WERI-Rb-1 (cell line): ENCODE measurements at regions not wholly inside any gene's neighbourhood (a gene's known extent, or its start where the extent isn't known, plus 50 kb on each side); places are given as distances from the start of the nearest gene placed in this dataset.

Experiments
- DNase-seq: peaks from one replicate; pipeline ENCODE4 v3.0.0-alpha.2; 2020
- H3K27ac ChIP-seq: fragments of 250-450 bp; sonication (Bioruptor Pico); 2 replicates; pipeline ENCODE4 v1.5.1; 2020; ENCODE audit warnings: mild to moderate bottlenecking, moderate library complexity
- H3K27me3 ChIP-seq: fragments of 250-450 bp; sonication (Bioruptor Pico); 2 replicates; pipeline ENCODE4 v1.5.1; 2021; ENCODE audit warnings: mild to moderate bottlenecking, low read depth, moderate library complexity; ENCODE audit not compliant: insufficient read depth, severe bottlenecking
- H3K36me3 ChIP-seq: fragments of 250-450 bp; sonication (Bioruptor Pico); 2 replicates; pipeline ENCODE4 v1.5.1; 2020; ENCODE audit warnings: mild to moderate bottlenecking, moderate library complexity
- H3K4me3 ChIP-seq: 2 replicates; pipeline ENCODE4 v1.5.1; 2011; ENCODE audit warnings: low read depth, mild to moderate bottlenecking, control low read depth, low read length
- H3K9me3 ChIP-seq: fragments of 250-450 bp; sonication (Bioruptor Pico); 2 replicates; pipeline ENCODE4 v1.5.1; 2021; ENCODE audit warnings: mild to moderate bottlenecking, moderate library complexity; ENCODE audit not compliant: severe bottlenecking
- TF ChIP-seq, protein P1 (sequence below): IDR thresholded peaks from 2 replicates; pipeline ENCODE4 v1.5.1; 2011; ENCODE audit warnings: low read depth, mild to moderate bottlenecking, control low read depth, inconsistent platforms, low read length

DNA sequence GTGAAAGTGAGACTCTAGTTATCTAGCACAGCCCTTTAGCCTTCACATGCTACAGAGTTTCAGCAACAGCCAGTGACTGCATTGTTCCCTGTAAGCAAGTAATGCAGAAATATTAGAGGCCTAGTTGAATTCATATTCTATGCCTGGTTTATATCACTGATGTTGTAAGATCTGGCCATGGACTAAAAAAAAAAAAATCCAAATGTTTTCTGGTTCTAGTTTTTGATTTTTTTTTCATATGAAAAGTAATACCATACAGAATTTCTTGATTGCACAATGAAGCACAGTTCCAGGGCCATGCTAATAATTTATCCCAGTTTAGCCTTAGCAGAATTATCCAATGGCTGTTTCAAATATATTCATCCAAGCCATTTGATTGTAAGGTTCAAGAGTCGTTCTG lies 341.5 kb upstream of the DDHD1 start:
- H3K36me3 ChIP-seq: no peaks in the 10 kb centered on the region
- H3K4me3 ChIP-seq: no peak overlapping the region
- no peak for DNase-seq
- no peaks in the 10 kb centered on the region for H3K9me3 ChIP-seq
- H3K27me3 ChIP-seq: peaks cover 33% of the 10 kb centered on the region
- H3K27ac ChIP-seq: no peak overlapping the region
- TF ChIP-seq, protein P1, sequence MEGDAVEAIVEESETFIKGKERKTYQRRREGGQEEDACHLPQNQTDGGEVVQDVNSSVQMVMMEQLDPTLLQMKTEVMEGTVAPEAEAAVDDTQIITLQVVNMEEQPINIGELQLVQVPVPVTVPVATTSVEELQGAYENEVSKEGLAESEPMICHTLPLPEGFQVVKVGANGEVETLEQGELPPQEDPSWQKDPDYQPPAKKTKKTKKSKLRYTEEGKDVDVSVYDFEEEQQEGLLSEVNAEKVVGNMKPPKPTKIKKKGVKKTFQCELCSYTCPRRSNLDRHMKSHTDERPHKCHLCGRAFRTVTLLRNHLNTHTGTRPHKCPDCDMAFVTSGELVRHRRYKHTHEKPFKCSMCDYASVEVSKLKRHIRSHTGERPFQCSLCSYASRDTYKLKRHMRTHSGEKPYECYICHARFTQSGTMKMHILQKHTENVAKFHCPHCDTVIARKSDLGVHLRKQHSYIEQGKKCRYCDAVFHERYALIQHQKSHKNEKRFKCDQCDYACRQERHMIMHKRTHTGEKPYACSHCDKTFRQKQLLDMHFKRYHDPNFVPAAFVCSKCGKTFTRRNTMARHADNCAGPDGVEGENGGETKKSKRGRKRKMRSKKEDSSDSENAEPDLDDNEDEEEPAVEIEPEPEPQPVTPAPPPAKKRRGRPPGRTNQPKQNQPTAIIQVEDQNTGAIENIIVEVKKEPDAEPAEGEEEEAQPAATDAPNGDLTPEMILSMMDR: no peak

DNA sequence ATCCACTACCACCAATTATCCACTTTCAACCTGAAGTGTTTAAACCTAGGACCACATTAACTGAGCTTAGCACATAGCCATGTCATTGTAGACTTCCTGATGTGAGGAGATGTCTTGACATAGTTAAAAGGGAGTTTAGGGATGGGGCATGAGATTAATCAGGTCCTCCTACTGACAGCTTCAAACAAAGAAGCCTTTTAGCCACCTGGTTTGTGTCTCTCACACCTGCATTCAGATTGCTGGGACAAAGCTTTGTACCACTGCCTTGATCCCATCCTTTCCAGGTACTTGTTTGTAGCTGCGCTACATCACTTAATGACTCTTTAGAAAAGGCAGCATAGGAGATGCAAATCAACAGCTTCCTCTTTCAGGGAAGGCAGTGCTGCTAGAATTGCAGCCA lies 340.7 kb upstream of the DDHD1 start:
- DNase-seq: no peak
- Histone ChIP-seq H3K27ac (no peak overlapping the region), H3K4me3 (no peak overlapping the region), H3K27me3 (peaks cover 33% of the 10 kb centered on the region), H3K36me3 (no peaks in the 10 kb centered on the region), H3K9me3 (no peaks in the 10 kb centered on the region)
- TF ChIP-seq, protein P1: no peak

DNA sequence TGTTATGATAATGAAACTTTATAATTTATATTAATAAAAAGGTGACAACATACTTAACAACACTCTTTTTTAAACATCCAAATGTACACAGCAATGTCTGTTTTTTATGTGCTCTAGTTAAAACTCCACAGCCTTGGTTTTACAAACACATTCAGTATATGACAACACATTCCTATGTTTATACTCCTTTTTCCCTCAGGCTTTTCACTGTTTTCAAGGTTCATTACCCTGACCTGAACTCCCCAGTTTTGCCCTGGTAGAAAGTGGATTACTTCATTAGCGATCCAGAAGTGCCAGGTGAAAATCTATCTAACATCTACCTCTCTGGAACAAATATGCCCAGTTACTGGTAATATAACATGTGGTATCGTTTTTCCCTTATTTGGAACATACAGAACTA lies 340.2 kb upstream of the DDHD1 start:
- no peak overlapping the region for H3K27ac ChIP-seq
- no peak overlapping the region for H3K4me3 ChIP-seq
- H3K27me3 ChIP-seq: peaks cover 33% of the 10 kb centered on the region
- TF ChIP-seq, protein P1: no peak
- no peak for DNase-seq
- no peaks in the 10 kb centered on the region for H3K36me3 ChIP-seq
- H3K9me3 ChIP-seq: no peaks in the 10 kb centered on the region

DNA sequence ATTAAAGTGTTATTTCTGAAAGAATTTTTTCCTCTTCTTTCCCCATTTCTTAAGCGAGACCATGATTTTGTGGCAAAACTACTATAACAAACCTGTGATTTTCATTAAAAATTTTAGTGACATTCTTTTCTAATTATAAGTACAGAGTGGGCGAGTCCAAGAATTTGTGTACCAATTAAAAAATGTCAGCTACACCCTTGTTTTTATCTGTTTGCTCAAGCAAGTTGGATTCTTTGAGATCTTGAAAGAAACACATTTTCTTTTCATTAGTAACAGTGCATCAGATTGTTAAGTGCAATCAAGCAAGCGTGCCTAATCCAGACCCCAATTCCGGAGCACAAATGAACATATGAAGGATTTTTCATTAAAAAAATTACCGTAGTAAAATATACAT lies 338.8 kb upstream of the DDHD1 start:
- Histone ChIP-seq H3K9me3 (no peaks in the 10 kb centered on the region), H3K27me3 (peaks cover 31% of the 10 kb centered on the region), H3K27ac (no peak overlapping the region), H3K4me3 (no peak overlapping the region), H3K36me3 (no peaks in the 10 kb centered on the region)
- no peak for DNase-seq
- TF ChIP-seq, protein P1: no peak

DNA sequence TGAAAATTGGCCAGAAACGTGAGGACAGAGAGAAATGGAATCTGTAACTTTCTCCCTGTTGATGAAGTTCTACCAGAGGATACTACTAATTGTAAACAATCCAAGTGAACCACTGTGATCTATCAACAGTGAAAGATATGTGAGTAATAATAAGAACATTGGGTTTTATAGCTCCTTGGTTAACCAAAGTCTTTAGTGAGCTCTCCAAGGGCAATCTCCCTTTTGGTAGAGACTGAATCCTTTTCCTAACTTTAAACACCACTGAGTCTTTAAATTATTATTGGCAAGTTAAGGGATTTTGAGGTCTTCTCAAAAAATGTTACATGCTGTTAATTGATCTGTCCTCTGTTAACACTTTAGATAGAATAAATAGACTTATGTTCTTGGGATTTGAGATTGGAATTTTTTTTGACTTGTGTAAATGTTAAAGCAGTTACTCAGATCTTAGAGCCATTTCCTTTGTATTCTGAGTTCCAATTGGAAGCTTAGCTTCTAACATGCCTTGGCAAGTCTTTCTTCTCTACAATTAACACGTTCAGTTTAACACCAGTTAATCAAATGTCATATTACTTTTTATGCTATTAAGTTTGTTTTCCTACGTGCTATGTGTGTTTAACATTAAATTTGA lies 338.2 kb upstream of the DDHD1 start:
- H3K27me3 ChIP-seq: peaks cover 27% of the 10 kb centered on the region
- no peaks in the 10 kb centered on the region for H3K36me3 ChIP-seq
- no peak overlapping the region for H3K4me3 ChIP-seq
- no peak overlapping the region for H3K27ac ChIP-seq
- DNase-seq: no peak
- no peaks in the 10 kb centered on the region for H3K9me3 ChIP-seq
- TF ChIP-seq, protein P1: no peak

DNA sequence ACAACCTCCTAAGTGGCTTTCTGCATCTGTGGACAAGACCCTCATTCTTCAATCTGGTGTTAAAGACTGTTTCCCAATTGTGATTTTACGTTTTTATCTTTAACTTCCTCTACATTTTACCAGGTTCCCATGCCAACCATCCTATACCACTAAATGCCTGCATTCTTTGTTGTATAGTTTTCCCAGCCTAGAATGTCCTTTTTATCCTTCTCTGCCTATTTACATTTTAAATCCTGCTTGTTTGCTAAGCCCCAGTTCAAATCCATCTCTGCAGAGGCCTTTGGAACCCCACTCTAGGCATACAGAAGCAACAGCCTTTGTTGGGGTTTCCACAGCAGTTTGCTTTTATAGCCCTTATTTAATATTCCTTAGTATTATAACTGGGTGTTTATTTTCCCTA lies 325.1 kb upstream of the DDHD1 start:
- Histone ChIP-seq H3K36me3 (no peaks in the 10 kb centered on the region), H3K9me3 (no peaks in the 10 kb centered on the region), H3K27ac (no peak overlapping the region), H3K27me3 (peaks cover 21% of the 10 kb centered on the region), H3K4me3 (no peak overlapping the region)
- TF ChIP-seq, protein P1: no peak
- DNase-seq: no peak
